ENCODE measurements at regions not wholly inside any gene's neighbourhood (a gene's known extent, or its start where the extent isn't known, plus 50 kb on each side); places are given as distances from the start of the nearest gene placed in this dataset.

DNA sequence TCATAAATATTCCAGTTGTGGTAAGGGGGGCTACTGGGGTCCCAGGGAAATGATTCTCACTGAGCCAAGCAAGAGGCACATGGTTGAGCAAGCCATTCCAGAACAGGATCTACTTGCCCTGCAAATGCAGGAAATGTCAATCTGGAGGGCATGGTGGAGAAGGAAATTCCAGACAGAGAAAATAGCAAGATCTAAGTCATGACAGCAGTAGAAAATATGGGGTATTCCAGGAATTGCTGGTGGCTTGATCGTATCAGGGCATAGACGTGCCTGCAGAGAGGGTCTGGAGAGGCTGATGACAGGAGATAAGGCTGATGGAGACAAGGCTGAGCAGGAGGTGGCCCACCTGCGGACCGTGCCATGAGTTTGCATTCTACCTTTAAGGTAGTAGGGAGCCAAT is 566.3 kb upstream of the CADM1 start:
- no peak for DNase-seq (ENCODE audit: low read depth)
- TF ChIP-seq, protein P1, sequence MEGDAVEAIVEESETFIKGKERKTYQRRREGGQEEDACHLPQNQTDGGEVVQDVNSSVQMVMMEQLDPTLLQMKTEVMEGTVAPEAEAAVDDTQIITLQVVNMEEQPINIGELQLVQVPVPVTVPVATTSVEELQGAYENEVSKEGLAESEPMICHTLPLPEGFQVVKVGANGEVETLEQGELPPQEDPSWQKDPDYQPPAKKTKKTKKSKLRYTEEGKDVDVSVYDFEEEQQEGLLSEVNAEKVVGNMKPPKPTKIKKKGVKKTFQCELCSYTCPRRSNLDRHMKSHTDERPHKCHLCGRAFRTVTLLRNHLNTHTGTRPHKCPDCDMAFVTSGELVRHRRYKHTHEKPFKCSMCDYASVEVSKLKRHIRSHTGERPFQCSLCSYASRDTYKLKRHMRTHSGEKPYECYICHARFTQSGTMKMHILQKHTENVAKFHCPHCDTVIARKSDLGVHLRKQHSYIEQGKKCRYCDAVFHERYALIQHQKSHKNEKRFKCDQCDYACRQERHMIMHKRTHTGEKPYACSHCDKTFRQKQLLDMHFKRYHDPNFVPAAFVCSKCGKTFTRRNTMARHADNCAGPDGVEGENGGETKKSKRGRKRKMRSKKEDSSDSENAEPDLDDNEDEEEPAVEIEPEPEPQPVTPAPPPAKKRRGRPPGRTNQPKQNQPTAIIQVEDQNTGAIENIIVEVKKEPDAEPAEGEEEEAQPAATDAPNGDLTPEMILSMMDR (IDR thresholded peaks at IDR 0.05; ENCODE audit: low read depth, low read length, missing control alignments) = no peak
- no peak overlapping the region for H3K4me3 ChIP-seq (ENCODE audit: low read depth, low read length)
- in situ Hi-C loops (cut with HindIII; ENCODE audit: low sequenced_read_pairs) = no loop called here

GRCh38 chr11:116066777-116067176 is 562.6 kb upstream of the CADM1 start:
- DNase-seq (ENCODE audit: low read depth) = no peak
- in situ Hi-C loops (cut with HindIII; ENCODE audit: low sequenced_read_pairs) = no loop called here
- TF ChIP-seq, protein P1 (IDR thresholded peaks at IDR 0.05; ENCODE audit: low read depth, low read length, missing control alignments) = no peak
- no peak overlapping the region for H3K4me3 ChIP-seq (ENCODE audit: low read depth, low read length)

DNA sequence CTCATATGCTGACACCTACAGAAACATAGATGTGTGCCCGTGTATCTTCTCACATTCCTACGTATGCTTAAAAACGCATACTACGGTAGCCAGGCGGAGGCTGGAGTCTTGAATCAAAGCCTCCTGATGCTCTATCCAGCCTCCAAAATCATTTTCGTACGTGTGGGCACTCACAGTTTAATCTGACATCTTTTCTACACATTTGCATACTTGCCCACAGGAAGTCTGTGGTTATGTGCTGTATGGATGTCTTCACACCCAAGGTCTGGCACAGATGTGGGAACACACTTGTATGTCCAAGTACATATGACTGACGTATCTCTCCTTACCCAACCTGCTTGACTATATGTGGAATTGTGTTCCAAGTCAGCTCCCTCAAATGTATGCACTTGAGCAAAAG is 561.8 kb upstream of the CADM1 start:
- in situ Hi-C loops (cut with HindIII; ENCODE audit: low sequenced_read_pairs) = no loop called here
- H3K4me3 ChIP-seq (ENCODE audit: low read depth, low read length) = no peak overlapping the region
- DNase-seq (ENCODE audit: low read depth) = no peak
- TF ChIP-seq, protein P1 (IDR thresholded peaks at IDR 0.05; ENCODE audit: low read depth, low read length, missing control alignments) = no peak

GRCh38 chr11:116065191-116065895 is 561.1 kb upstream of the CADM1 start:
- no peak overlapping the region for H3K4me3 ChIP-seq (ENCODE audit: low read depth, low read length)
- TF ChIP-seq, protein P1 (IDR thresholded peaks at IDR 0.05; ENCODE audit: low read depth, low read length, missing control alignments) = no peak
- DNase-seq (ENCODE audit: low read depth) = no peak
- in situ Hi-C loops (cut with HindIII; ENCODE audit: low sequenced_read_pairs) = no loop called here

DNA sequence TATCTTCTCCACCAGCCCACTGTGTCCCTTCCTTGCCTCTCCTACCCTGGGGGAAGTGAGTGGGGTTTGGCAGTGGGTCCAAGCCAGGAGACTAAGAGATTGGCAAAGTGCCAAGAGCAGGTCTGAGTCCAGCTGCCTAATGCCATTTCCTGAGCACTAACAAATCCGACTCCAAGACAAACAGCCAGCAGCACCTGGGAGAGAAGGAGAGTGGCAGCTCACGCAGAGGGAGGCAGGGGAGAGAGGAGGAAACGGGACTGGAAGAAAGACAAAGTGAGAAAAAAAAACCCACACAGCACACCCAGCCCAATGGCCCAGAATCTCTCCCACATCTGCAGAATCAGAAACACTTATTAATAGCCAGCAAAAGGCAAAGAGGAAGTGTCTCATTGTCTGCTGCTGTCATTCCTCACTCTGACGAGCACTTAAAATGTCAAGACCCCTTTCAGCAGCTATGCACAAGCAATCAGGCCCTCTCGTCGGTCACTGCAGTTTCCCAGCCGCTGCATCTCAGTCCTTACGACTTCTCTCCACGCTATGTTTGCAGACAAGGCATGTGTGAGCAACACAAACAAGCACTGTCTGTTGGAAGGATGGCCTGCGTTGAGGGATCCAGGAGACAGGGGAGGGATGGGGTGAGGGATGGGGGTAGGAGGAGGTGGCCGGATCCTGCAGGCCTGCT is 558.4 kb upstream of the CADM1 start:
- no peak overlapping the region for H3K4me3 ChIP-seq (ENCODE audit: low read depth, low read length)
- TF ChIP-seq, protein P1 (IDR thresholded peaks at IDR 0.05; ENCODE audit: low read depth, low read length, missing control alignments) = no peak
- in situ Hi-C loops (cut with HindIII; ENCODE audit: low sequenced_read_pairs) = no loop called here
- no peak for DNase-seq (ENCODE audit: low read depth)

DNA sequence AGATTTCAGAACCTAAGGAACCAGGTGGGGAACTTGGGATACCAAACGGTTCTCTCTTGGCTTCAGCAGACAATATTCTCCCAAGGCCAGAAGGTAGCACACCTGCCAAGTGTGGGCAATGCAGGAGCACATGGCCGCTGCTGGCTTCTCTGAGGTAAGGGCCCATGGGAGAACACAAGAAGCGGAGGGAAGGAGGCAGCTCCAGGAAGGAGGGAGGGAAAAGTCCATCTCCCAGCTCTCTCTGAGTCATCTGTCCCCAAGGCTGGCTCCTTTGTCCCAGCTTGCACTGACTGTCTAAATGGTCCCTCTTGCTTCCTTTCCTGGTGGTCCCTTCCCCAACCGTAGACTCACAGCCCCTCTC is 557.9 kb upstream of the CADM1 start:
- no peak overlapping the region for H3K4me3 ChIP-seq (ENCODE audit: low read depth, low read length)
- TF ChIP-seq, protein P1 (IDR thresholded peaks at IDR 0.05; ENCODE audit: low read depth, low read length, missing control alignments) = no peak
- no peak for DNase-seq (ENCODE audit: low read depth)
- in situ Hi-C loops (cut with HindIII; ENCODE audit: low sequenced_read_pairs) = no loop called here
